GM08714 (cell line): ENCODE measurements at regions not wholly inside any gene's neighbourhood (a gene's known extent, or its start where the extent isn't known, plus 50 kb on each side); places are given as distances from the start of the nearest gene placed in this dataset.

Experiments used
- H3K4me3 ChIP-seq: fragments of 200-500 bp; sonication (Bioruptor generic); 2 replicates; pipeline ENCODE4 v1.5.1; 2014; ENCODE audit warnings: mild to moderate bottlenecking, low read length, inconsistent platforms
- ZNF274 ChIP-seq: IDR thresholded peaks from 2 replicates; pipeline ENCODE4 v1.6.1; 2012; ENCODE audit warnings: mild to moderate bottlenecking, low read depth, low read length

DNA sequence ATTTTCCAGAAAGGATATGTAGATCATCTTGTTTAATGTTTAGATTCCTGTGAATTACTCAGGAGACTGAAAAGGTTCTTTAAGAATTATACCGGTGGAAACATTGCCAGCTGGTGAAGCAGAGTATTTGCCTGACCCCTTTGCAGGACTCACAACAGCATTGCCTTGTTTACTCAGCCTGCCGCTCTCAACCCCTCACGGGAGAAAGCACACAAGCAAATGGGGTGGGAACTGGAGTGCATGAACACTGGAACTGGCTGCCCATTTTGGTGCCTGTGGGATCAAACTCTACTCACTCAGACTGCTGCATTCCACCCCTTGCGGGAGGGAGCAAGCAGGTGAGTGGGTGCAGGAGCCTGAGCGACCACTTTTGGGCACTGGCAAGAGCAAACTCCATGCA lies 804.7 kb upstream of the SLITRK1 start:
- H3K4me3 ChIP-seq = no peak overlapping the region
- no peak for TF ChIP-seq ZNF274

DNA sequence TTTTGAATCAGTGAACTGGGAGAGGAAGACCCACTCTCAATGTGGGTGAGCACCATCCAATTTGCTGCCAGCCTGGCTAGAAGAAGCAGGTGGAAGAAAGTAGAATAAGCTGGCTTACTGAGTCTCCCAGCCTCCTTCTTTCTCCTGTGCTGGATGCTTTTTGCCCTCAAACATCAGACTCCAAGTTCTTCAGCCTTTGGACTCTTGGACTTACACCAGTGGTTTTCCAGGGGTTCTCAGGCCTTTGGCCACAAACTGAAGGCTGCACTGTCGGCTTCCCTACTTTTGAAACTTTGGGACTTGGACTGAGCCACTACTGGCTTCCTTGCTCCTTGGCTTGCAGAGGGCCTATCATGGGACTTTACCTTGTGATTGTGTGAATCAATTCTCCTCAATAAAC lies 804.2 kb upstream of the SLITRK1 start:
- no peak for TF ChIP-seq ZNF274
- no peak overlapping the region for H3K4me3 ChIP-seq

- no peak for TF ChIP-seq ZNF274
- H3K4me3 ChIP-seq = no peak overlapping the region
These were observed 802.5 kb upstream of the SLITRK1 start for GRCh38 chr13:84684804-84685203.

GRCh38 chr13:84684048-84684662 lies 801.9 kb upstream of the SLITRK1 start:
- H3K4me3 ChIP-seq = no peak overlapping the region
- no peak for TF ChIP-seq ZNF274

- no peak for TF ChIP-seq ZNF274
- H3K4me3 ChIP-seq = no peak overlapping the region
These were observed 801.2 kb upstream of the SLITRK1 start for GRCh38 chr13:84683448-84683847.

DNA sequence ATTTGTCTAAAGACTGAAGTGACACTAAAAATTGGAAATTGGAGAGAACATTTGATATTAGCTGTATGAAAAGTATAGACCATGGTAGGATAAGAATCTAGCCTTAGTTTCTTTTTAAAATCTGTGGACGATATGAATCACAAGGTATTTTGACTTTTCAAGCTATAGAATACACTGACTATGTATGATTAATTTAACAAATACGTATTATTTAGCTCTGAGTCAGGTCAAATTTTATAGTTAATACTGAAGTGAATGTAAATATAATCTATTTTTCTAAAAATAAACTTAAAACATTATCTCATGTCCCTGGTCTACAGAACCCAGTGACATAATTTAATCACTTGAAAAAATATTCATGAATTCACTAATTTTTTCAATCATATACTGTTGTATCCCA lies 795.6 kb upstream of the SLITRK1 start:
- TF ChIP-seq ZNF274 = no peak
- H3K4me3 ChIP-seq = no peak overlapping the region

- TF ChIP-seq ZNF274 = no peak
- no peak overlapping the region for H3K4me3 ChIP-seq
These were observed 790.3 kb upstream of the SLITRK1 start for GRCh38 chr13:84672616-84673015.

- no peak for TF ChIP-seq ZNF274
- no peak overlapping the region for H3K4me3 ChIP-seq
These were observed 788.0 kb upstream of the SLITRK1 start for GRCh38 chr13:84670245-84670644.

- no peak overlapping the region for H3K4me3 ChIP-seq
- TF ChIP-seq ZNF274 = no peak
These were observed 786.4 kb upstream of the SLITRK1 start for GRCh38 chr13:84668637-84669036.

DNA sequence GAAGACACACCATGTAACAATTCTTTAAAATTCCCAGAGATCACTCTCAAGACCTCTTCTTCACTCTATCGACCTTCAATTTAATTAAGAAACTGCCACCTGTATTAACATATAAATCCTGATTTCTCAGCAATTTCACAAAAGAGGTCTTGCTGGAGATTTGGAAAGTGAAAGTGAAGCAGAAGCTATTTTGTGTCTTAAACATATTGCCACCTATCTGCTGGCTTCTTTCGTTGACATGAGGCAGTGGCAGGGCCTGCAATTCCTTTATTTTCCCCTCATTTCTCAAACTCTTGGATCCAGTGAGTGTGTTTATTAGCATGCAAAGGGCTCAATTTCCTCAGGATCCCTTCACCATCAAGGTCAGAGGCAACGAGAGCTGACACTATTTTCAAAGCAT lies 780.2 kb upstream of the SLITRK1 start:
- no peak for TF ChIP-seq ZNF274
- no peak overlapping the region for H3K4me3 ChIP-seq

GRCh38 chr13:84661718-84662117 lies 779.4 kb upstream of the SLITRK1 start:
- no peak overlapping the region for H3K4me3 ChIP-seq
- TF ChIP-seq ZNF274 = no peak

DNA sequence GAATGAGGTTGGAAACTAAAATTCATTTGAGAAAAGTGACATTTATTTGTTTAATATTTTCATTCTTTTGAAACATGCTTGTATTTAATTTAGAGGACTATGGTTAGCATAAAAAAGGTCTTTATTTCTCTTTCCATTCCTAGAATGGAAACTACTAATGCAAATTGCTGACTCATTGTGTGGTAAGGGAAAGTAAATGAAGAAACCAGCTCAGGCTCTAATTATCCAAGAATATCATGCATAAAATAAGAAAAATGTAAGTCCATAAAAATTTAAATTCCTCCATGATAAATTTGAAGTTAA lies 777.0 kb upstream of the SLITRK1 start:
- no peak for TF ChIP-seq ZNF274
- no peak overlapping the region for H3K4me3 ChIP-seq

- no peak for TF ChIP-seq ZNF274
- no peak overlapping the region for H3K4me3 ChIP-seq
These were observed 776.5 kb upstream of the SLITRK1 start for GRCh38 chr13:84658491-84659358.

DNA sequence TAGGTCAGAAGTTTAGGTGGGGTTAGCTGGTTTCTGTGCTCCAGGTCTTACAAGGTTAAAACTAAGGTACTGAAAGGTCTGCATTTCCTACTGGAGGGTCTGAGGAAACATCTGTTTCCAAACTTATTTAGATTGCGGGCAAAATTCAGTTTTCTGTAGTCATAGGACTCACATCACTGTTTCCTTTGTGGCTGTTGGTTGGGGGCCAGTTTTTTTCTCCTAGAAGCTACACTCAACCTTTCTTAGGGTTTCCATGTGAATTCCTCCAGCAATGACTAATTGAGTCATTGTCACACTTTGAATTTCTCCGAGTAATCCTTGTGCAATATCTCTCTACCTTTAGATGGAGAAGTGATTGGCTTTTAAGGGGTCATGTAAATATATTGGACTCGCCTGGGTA lies 773.4 kb upstream of the SLITRK1 start:
- H3K4me3 ChIP-seq = no peak overlapping the region
- no peak for TF ChIP-seq ZNF274

DNA sequence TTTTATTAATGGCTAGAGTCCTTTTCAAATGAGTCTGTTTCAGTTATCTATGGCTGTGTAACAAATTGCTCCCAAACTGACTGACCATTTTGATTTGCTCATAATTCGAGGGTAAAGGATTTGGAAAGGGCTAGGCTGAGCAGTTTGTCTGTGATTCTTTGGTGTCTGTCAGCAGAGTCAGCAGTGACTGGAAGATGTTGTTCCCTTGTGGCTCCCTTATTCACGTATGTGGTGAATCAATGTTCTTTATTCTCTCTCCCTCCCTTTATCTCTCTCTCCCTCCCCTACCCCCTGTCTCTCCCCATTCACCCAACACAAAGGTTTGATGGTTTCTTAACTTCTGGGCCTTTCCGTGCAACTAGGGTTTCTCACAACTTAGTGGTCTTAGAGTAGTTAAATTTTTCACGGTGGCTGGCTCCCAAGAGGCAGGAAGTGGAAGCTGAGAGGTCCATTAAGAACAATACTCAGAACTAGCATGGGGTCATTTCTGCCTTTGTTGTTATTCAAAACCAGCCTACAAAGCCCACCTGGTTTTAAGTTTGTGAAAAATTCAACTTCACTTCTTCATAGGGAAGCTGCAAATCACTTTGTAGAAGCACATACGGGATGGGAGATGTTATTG lies 772.5 kb upstream of the SLITRK1 start:
- TF ChIP-seq ZNF274 = no peak
- H3K4me3 ChIP-seq = no peak overlapping the region

- H3K4me3 ChIP-seq = no peak overlapping the region
- no peak for TF ChIP-seq ZNF274
These were observed 771.8 kb upstream of the SLITRK1 start for GRCh38 chr13:84653915-84654534.
